ENCODE measurements at regions not wholly inside any gene's neighbourhood (a gene's known extent, or its start where the extent isn't known, plus 50 kb on each side); places are given as distances from the start of the nearest gene placed in this dataset.

- TF ChIP-seq, protein P1, sequence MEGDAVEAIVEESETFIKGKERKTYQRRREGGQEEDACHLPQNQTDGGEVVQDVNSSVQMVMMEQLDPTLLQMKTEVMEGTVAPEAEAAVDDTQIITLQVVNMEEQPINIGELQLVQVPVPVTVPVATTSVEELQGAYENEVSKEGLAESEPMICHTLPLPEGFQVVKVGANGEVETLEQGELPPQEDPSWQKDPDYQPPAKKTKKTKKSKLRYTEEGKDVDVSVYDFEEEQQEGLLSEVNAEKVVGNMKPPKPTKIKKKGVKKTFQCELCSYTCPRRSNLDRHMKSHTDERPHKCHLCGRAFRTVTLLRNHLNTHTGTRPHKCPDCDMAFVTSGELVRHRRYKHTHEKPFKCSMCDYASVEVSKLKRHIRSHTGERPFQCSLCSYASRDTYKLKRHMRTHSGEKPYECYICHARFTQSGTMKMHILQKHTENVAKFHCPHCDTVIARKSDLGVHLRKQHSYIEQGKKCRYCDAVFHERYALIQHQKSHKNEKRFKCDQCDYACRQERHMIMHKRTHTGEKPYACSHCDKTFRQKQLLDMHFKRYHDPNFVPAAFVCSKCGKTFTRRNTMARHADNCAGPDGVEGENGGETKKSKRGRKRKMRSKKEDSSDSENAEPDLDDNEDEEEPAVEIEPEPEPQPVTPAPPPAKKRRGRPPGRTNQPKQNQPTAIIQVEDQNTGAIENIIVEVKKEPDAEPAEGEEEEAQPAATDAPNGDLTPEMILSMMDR (IDR thresholded peaks at IDR 0.05), result no peak
- no peak for TF ChIP-seq POLR2A (IDR thresholded peaks at IDR 0.05)
These were observed 636.7 kb upstream of the IGFBP3 start for GRCh38 chr7:46557781-46558180.
